WTC11 (cell line): ENCODE measurements at regions not wholly inside any gene's neighbourhood (a gene's known extent, or its start where the extent isn't known, plus 50 kb on each side); places are given as distances from the start of the nearest gene placed in this dataset.

Experiments used
- ATAC-seq: fragments of 200-7000 bp; cut with Tn5 transposase; 2 replicates; pipeline ENCODE4 v1.10.0; 2021; ENCODE audit warnings: mild to moderate bottlenecking, moderate library complexity
- CTCF ChIA-PET: fragments of 300-600 bp; sonication (Branson Sonifier 250); formaldehyde crosslinking; loops from one replicate; lab custom pipeline; 2021; ENCODE audit warnings: antibody characterized with exemption; lab: Charles Lee
- POLR2A ChIA-PET: fragments of 350-600 bp; sonication (Branson Sonifier 250); formaldehyde crosslinking; loops from one replicate; lab custom pipeline; 2021; ENCODE audit warnings: antibody characterized with exemption; lab: Charles Lee
- DNase-seq: peaks from one replicate; pipeline ENCODE4 v3.0.0; 2021; ENCODE audit warnings: low spot score
- H3K27ac Mint-ChIP-seq: 2 replicates; pipeline ENCODE4 v1.8.0; 2021; ENCODE audit warnings: mixed read lengths
- H3K27me3 Mint-ChIP-seq: 2 replicates; pipeline ENCODE4 v1.8.0; 2021; ENCODE audit warnings: low read depth, mild to moderate bottlenecking, moderate library complexity, mixed read lengths
- H3K36me3 Mint-ChIP-seq: 2 replicates; pipeline ENCODE4 v1.8.0; 2021; ENCODE audit warnings: mixed read lengths
- H3K4me1 Mint-ChIP-seq: 2 replicates; pipeline ENCODE4 v1.8.0; 2022; ENCODE audit warnings: mixed read lengths
- H3K4me3 Mint-ChIP-seq: 2 replicates; pipeline ENCODE4 v1.8.0; 2021; ENCODE audit warnings: mild to moderate bottlenecking, moderate library complexity, mixed read lengths
- H3K9me3 Mint-ChIP-seq: 2 replicates; pipeline ENCODE4 v1.8.0; 2021; ENCODE audit warnings: mixed read lengths
- ATF2 ChIP-seq: sonication (generic); formaldehyde crosslinking; IDR thresholded peaks from 2 replicates; pipeline ENCODE4 v1.8.1; 2022; ENCODE audit warnings: low read depth, missing genetic modification reagents, borderline replicate concordance
- CBFB ChIP-seq: sonication (generic); formaldehyde crosslinking; IDR thresholded peaks from 2 replicates; pipeline ENCODE4 v1.8.1; 2022; ENCODE audit warnings: mild to moderate bottlenecking, low read depth, missing genetic modification reagents
- CREB1 ChIP-seq: sonication (generic); formaldehyde crosslinking; IDR thresholded peaks from 2 replicates; pipeline ENCODE4 v1.8.0; 2023; ENCODE audit warnings: mild to moderate bottlenecking, missing genetic modification reagents
- CTCF ChIP-seq: fragments of 200-600 bp; IDR thresholded peaks from 2 replicates; pipeline ENCODE4 v1.8.0; 2022; ENCODE audit warnings: antibody characterized with exemption
- ELF4 ChIP-seq: sonication (generic); formaldehyde crosslinking; IDR thresholded peaks from 2 replicates; pipeline ENCODE4 v1.8.1; 2022; ENCODE audit warnings: low read depth, mild to moderate bottlenecking, moderate library complexity, missing genetic modification reagents
- ERG ChIP-seq: fragments of 250-450 bp; sonication (Bioruptor Pico); IDR thresholded peaks from 2 replicates; pipeline ENCODE4 v1.8.0; 2021; ENCODE audit warnings: mild to moderate bottlenecking
- ETV6 ChIP-seq: sonication (generic); formaldehyde crosslinking; IDR thresholded peaks from 2 replicates; pipeline ENCODE4 v1.8.1; 2022; ENCODE audit warnings: mild to moderate bottlenecking, missing genetic modification reagents
- GTF2I ChIP-seq: fragments of 250-450 bp; sonication (Bioruptor Pico); conservative IDR thresholded peaks from 2 replicates; pipeline ENCODE4 v1.4.0; 2021; ENCODE audit warnings: mild to moderate bottlenecking
- IRF2 ChIP-seq: sonication (generic); formaldehyde crosslinking; IDR thresholded peaks from 2 replicates; pipeline ENCODE4 v1.8.0; 2022; ENCODE audit warnings: low read depth, missing genetic modification reagents, borderline replicate concordance
- KAT7 ChIP-seq: sonication (generic); formaldehyde crosslinking; IDR thresholded peaks from 2 replicates; pipeline ENCODE4 v1.8.1; 2023; ENCODE audit warnings: missing genetic modification reagents, mild to moderate bottlenecking, borderline replicate concordance
- MXD4 ChIP-seq: fragments of 250-450 bp; sonication (Bioruptor Pico); IDR thresholded peaks from 2 replicates; pipeline ENCODE4 v1.8.0; 2021; ENCODE audit warnings: mild to moderate bottlenecking, moderate library complexity, borderline replicate concordance
- NR2C2 ChIP-seq: sonication (generic); formaldehyde crosslinking; IDR thresholded peaks from 2 replicates; pipeline ENCODE4 v1.8.0; 2022; ENCODE audit warnings: mild to moderate bottlenecking, missing genetic modification reagents
- OVOL2 ChIP-seq: fragments of 250-450 bp; sonication (Bioruptor Pico); IDR thresholded peaks from 2 replicates; pipeline ENCODE4 v1.9.0; 2021; ENCODE audit warnings: mild to moderate bottlenecking, borderline replicate concordance
- PREB ChIP-seq: sonication (generic); formaldehyde crosslinking; IDR thresholded peaks from 2 replicates; pipeline ENCODE4 v1.8.1; 2022; ENCODE audit warnings: mild to moderate bottlenecking, missing genetic modification reagents, moderate library complexity, borderline replicate concordance
- PRRX2 ChIP-seq: fragments of 250-450 bp; sonication (Bioruptor Pico); IDR thresholded peaks from 2 replicates; pipeline ENCODE4 v1.8.0; 2021; ENCODE audit warnings: mild to moderate bottlenecking
- RORB ChIP-seq: fragments of 250-450 bp; sonication (Bioruptor Pico); IDR thresholded peaks from 2 replicates; pipeline ENCODE4 v1.9.0; 2021; ENCODE audit warnings: mild to moderate bottlenecking
- TCF7 ChIP-seq: sonication (generic); formaldehyde crosslinking; IDR thresholded peaks from 2 replicates; pipeline ENCODE4 v1.8.0; 2022; ENCODE audit warnings: mild to moderate bottlenecking, low read depth, missing genetic modification reagents, moderate library complexity
- TEAD1 ChIP-seq: sonication (generic); formaldehyde crosslinking; IDR thresholded peaks from 2 replicates; pipeline ENCODE4 v1.8.0; 2022; ENCODE audit warnings: mild to moderate bottlenecking, missing genetic modification reagents
- ZNF138 ChIP-seq: sonication (generic); formaldehyde crosslinking; conservative IDR thresholded peaks from 2 replicates; pipeline ENCODE4 v1.8.1; 2022; ENCODE audit warnings: mild to moderate bottlenecking, moderate library complexity, missing genetic modification reagents
- ZNF219 ChIP-seq: sonication (generic); formaldehyde crosslinking; IDR thresholded peaks from 2 replicates; pipeline ENCODE4 v1.8.0; 2023; ENCODE audit warnings: missing genetic modification reagents, mild to moderate bottlenecking, borderline replicate concordance
- ZNF263 ChIP-seq: sonication (generic); formaldehyde crosslinking; IDR thresholded peaks from 2 replicates; pipeline ENCODE4 v1.8.1; 2022; ENCODE audit warnings: low read depth, mild to moderate bottlenecking, moderate library complexity, missing genetic modification reagents
- ZNF281 ChIP-seq: sonication (generic); formaldehyde crosslinking; IDR thresholded peaks from 2 replicates; pipeline ENCODE4 v1.8.0; 2023; ENCODE audit warnings: mild to moderate bottlenecking, missing genetic modification reagents
- ZNF416 ChIP-seq: fragments of 250-450 bp; sonication (Bioruptor Pico); IDR thresholded peaks from 2 replicates; pipeline ENCODE4 v1.9.0; 2021; ENCODE audit warnings: mild to moderate bottlenecking, inconsistent platforms
- ZNF425 ChIP-seq: fragments of 250-450 bp; sonication (Bioruptor Pico); conservative IDR thresholded peaks from 2 replicates; pipeline ENCODE4 v1.9.0; 2021; ENCODE audit warnings: mild to moderate bottlenecking
- ZSCAN18 ChIP-seq: fragments of 250-450 bp; sonication (Bioruptor Pico); IDR thresholded peaks from 2 replicates; pipeline ENCODE4 v2.1.2; 2022; ENCODE audit warnings: mild to moderate bottlenecking, moderate library complexity

- TF ChIP-seq ZNF416 (no peak), TCF7 (CRISPR knock-in tag) (no peak), TEAD1 (CRISPR knock-in tag) (no peak), ZNF263 (CRISPR knock-in tag) (no peak), RORB (CRISPR knock-in tag) (no peak), CBFB (CRISPR knock-in tag) (no peak), ZSCAN18 (CRISPR knock-in tag) (no peak), NR2C2 (CRISPR knock-in tag) (no peak)
- TF ChIP-seq, all 79 proteins: peak for 0
Observed at GRCh38 chr1:72634946-72635345, 352.6 kb upstream of the NEGR1 start (continued).

GRCh38 chr1:72631449-72631848 lies 349.1 kb upstream of the NEGR1 start:
- POLR2A ChIA-PET = no interaction called here
- Mint-ChIP-seq H3K36me3 (no peaks in the 10 kb centered on the region), H3K27me3 (no peaks in the 10 kb centered on the region), H3K4me1 (peaks cover 6% of the 10 kb centered on the region), H3K9me3 (no peaks in the 10 kb centered on the region), H3K4me3 (no peak overlapping the region), H3K27ac (no peak overlapping the region)
- ATAC-seq (no peak), DNase-seq (no peak)
- CTCF ChIA-PET = no interaction called here
- TF ChIP-seq ERG (CRISPR knock-in tag) (no peak), ZNF219 (CRISPR knock-in tag) (no peak), ZNF425 (CRISPR knock-in tag) (no peak), PRRX2 (CRISPR knock-in tag) (no peak), CTCF (no peak), ZNF138 (CRISPR knock-in tag) (no peak), TCF7 (CRISPR knock-in tag) (no peak), OVOL2 (CRISPR knock-in tag) (no peak), ETV6 (CRISPR knock-in tag) (no peak), IRF2 (no peak), CREB1 (CRISPR knock-in tag) (no peak), PREB (CRISPR knock-in tag) (no peak), KAT7 (CRISPR knock-in tag) (no peak), GTF2I (no peak), ELF4 (CRISPR knock-in tag) (no peak), ATF2 (CRISPR knock-in tag) (no peak), ZNF281 (CRISPR knock-in tag) (no peak), MXD4 (CRISPR knock-in tag) (no peak)
